Activated T-cell treated with anti-CD3 and anti-CD28 coated beads, Interleukin-2, amount 50 U/mL, for 4 hours (primary cell): ENCODE measurements at regions not wholly inside any gene's neighbourhood (a gene's known extent, or its start where the extent isn't known, plus 50 kb on each side); places are given as distances from the start of the nearest gene placed in this dataset.

Experiments used
- ATAC-seq, 2 donors: fragments of 200-7000 bp; cut with Tn5 transposase; one replicate each; pipeline ENCODE4 v1.10.0; 2021
- DNase-seq: peaks from one replicate; pipeline ENCODE4 v3.0.0-alpha.2; 2020
- H3K27me3 Mint-ChIP-seq: one replicate; pipeline ENCODE4 v1.8.0; 2021; ENCODE audit warnings: low read depth, mixed read lengths
- H3K36me3 Mint-ChIP-seq: one replicate; pipeline ENCODE4 v1.8.0; 2022; ENCODE audit warnings: mixed read lengths; ENCODE audit not compliant: insufficient read depth
- H3K4me1 Mint-ChIP-seq: one replicate; pipeline ENCODE4 v1.8.0; 2021; ENCODE audit warnings: low read depth, mixed read lengths
- H3K4me3 Mint-ChIP-seq: one replicate; pipeline ENCODE4 v1.8.0; 2021; ENCODE audit warnings: mild to moderate bottlenecking, moderate library complexity, mixed read lengths
- H3K9me3 Mint-ChIP-seq: one replicate; pipeline ENCODE4 v1.8.0; 2021; ENCODE audit warnings: mixed read lengths

- DNase-seq (no peak), ATAC-seq (no peak)
- no peaks in the 10 kb centered on the region for H3K27me3 Mint-ChIP-seq
- no peak overlapping the region for H3K4me3 Mint-ChIP-seq
- H3K9me3 Mint-ChIP-seq: peaks cover 13% of the 10 kb centered on the region
- H3K36me3 Mint-ChIP-seq: no peaks in the 10 kb centered on the region
- no peaks in the 10 kb centered on the region for H3K4me1 Mint-ChIP-seq
Measured at GRCh38 chr11:37572491-37573171, 974.6 kb upstream of the RAG2 start.

- no peaks in the 10 kb centered on the region for H3K36me3 Mint-ChIP-seq
- no peaks in the 10 kb centered on the region for H3K4me1 Mint-ChIP-seq
- ATAC-seq (no peak), DNase-seq (no peak)
- H3K27me3 Mint-ChIP-seq: no peaks in the 10 kb centered on the region
- no peak overlapping the region for H3K4me3 Mint-ChIP-seq
- H3K9me3 Mint-ChIP-seq: peaks cover 16% of the 10 kb centered on the region
Measured at GRCh38 chr11:37571246-37571645, 973.2 kb upstream of the RAG2 start.

GRCh38 chr11:37560991-37561390 lies 963.0 kb upstream of the RAG2 start:
- Mint-ChIP-seq H3K9me3 (peaks cover 12% of the 10 kb centered on the region), H3K4me1 (no peaks in the 10 kb centered on the region), H3K4me3 (no peak overlapping the region), H3K27me3 (no peaks in the 10 kb centered on the region), H3K36me3 (no peaks in the 10 kb centered on the region)
- DNase-seq: no peak
- ATAC-seq: no peak

- no peaks in the 10 kb centered on the region for H3K4me1 Mint-ChIP-seq
- ATAC-seq: no peak
- no peaks in the 10 kb centered on the region for H3K27me3 Mint-ChIP-seq
- H3K4me3 Mint-ChIP-seq: no peak overlapping the region
- H3K9me3 Mint-ChIP-seq: peaks cover 12% of the 10 kb centered on the region
- DNase-seq: no peak
- H3K36me3 Mint-ChIP-seq: no peaks in the 10 kb centered on the region
Measured at GRCh38 chr11:37560346-37560745, 962.3 kb upstream of the RAG2 start.

- DNase-seq: no peak
- Mint-ChIP-seq H3K4me1 (no peaks in the 10 kb centered on the region), H3K9me3 (peaks cover 5% of the 10 kb centered on the region), H3K27me3 (no peaks in the 10 kb centered on the region), H3K36me3 (no peaks in the 10 kb centered on the region), H3K4me3 (no peak overlapping the region)
- ATAC-seq: no peak
Measured at GRCh38 chr11:37558619-37559210, 960.7 kb upstream of the RAG2 start.

GRCh38 chr11:37557990-37558389 lies 960.0 kb upstream of the RAG2 start:
- DNase-seq (no peak), ATAC-seq (no peak)
- Mint-ChIP-seq H3K9me3 (peaks cover 5% of the 10 kb centered on the region), H3K36me3 (no peaks in the 10 kb centered on the region), H3K4me3 (no peak overlapping the region), H3K4me1 (no peaks in the 10 kb centered on the region), H3K27me3 (no peaks in the 10 kb centered on the region)

GRCh38 chr11:37552284-37552683 lies 954.2 kb upstream of the RAG2 start:
- ATAC-seq: no peak

GRCh38 chr11:37544491-37544890 lies 946.5 kb upstream of the RAG2 start:
- no peak for ATAC-seq
- no peak overlapping the region for H3K4me3 Mint-ChIP-seq
- no peaks in the 10 kb centered on the region for H3K27me3 Mint-ChIP-seq
- no peak for DNase-seq
- peaks cover 9% of the 10 kb centered on the region for H3K9me3 Mint-ChIP-seq
- H3K4me1 Mint-ChIP-seq: no peaks in the 10 kb centered on the region
- H3K36me3 Mint-ChIP-seq: no peaks in the 10 kb centered on the region

More at GRCh38 chr11:37552284-37552683, 954.2 kb upstream of the RAG2 start:
- Mint-ChIP-seq H3K4me1 (no peaks in the 10 kb centered on the region), H3K27me3 (no peaks in the 10 kb centered on the region), H3K36me3 (no peaks in the 10 kb centered on the region), H3K9me3 (peaks cover 7% of the 10 kb centered on the region), H3K4me3 (no peak overlapping the region)
- DNase-seq: no peak

- Mint-ChIP-seq H3K4me1 (no peaks in the 10 kb centered on the region), H3K9me3 (peaks cover 23% of the 10 kb centered on the region), H3K27me3 (no peaks in the 10 kb centered on the region), H3K4me3 (no peak overlapping the region), H3K36me3 (no peaks in the 10 kb centered on the region)
- DNase-seq (no peak), ATAC-seq (no peak)
Measured at GRCh38 chr11:37533830-37534229, 935.8 kb upstream of the RAG2 start.

- ATAC-seq (no peak), DNase-seq (no peak)
- Mint-ChIP-seq H3K27me3 (no peaks in the 10 kb centered on the region), H3K36me3 (no peaks in the 10 kb centered on the region), H3K4me3 (no peak overlapping the region), H3K4me1 (no peaks in the 10 kb centered on the region), H3K9me3 (peaks cover 28% of the 10 kb centered on the region)
Measured at GRCh38 chr11:37533087-37533486, 935.1 kb upstream of the RAG2 start.

GRCh38 chr11:37532271-37532670 lies 934.2 kb upstream of the RAG2 start:
- no peaks in the 10 kb centered on the region for H3K27me3 Mint-ChIP-seq
- no peak for DNase-seq

GRCh38 chr11:37527545-37527944 lies 929.5 kb upstream of the RAG2 start:
- Mint-ChIP-seq H3K4me1 (no peaks in the 10 kb centered on the region), H3K27me3 (no peaks in the 10 kb centered on the region), H3K9me3 (peaks cover 30% of the 10 kb centered on the region), H3K4me3 (no peak overlapping the region), H3K36me3 (no peaks in the 10 kb centered on the region)
- DNase-seq: no peak
- no peak for ATAC-seq

More at GRCh38 chr11:37532271-37532670, 934.2 kb upstream of the RAG2 start:
- H3K4me3 Mint-ChIP-seq: no peak overlapping the region
- peaks cover 29% of the 10 kb centered on the region for H3K9me3 Mint-ChIP-seq
- no peaks in the 10 kb centered on the region for H3K36me3 Mint-ChIP-seq
- no peak for ATAC-seq
- no peaks in the 10 kb centered on the region for H3K4me1 Mint-ChIP-seq

- no peak for ATAC-seq
- Mint-ChIP-seq H3K4me1 (no peaks in the 10 kb centered on the region), H3K36me3 (no peaks in the 10 kb centered on the region), H3K4me3 (no peak overlapping the region), H3K9me3 (peaks cover 21% of the 10 kb centered on the region), H3K27me3 (no peaks in the 10 kb centered on the region)
- no peak for DNase-seq
Measured at GRCh38 chr11:37525336-37525735, 927.3 kb upstream of the RAG2 start.

GRCh38 chr11:37519781-37520180 lies 921.7 kb upstream of the RAG2 start:
- DNase-seq (no peak), ATAC-seq (no peak)
- Mint-ChIP-seq H3K4me1 (no peaks in the 10 kb centered on the region), H3K9me3 (peaks cover 29% of the 10 kb centered on the region), H3K4me3 (no peak overlapping the region), H3K36me3 (no peaks in the 10 kb centered on the region), H3K27me3 (no peaks in the 10 kb centered on the region)

- Mint-ChIP-seq H3K27me3 (no peaks in the 10 kb centered on the region), H3K9me3 (peaks cover 25% of the 10 kb centered on the region), H3K4me3 (no peak overlapping the region), H3K4me1 (no peaks in the 10 kb centered on the region), H3K36me3 (no peaks in the 10 kb centered on the region)
- DNase-seq (no peak), ATAC-seq (no peak)
Measured at GRCh38 chr11:37512156-37512780, 914.2 kb upstream of the RAG2 start.
